ENCODE measurements at regions not wholly inside any gene's neighbourhood (a gene's known extent, or its start where the extent isn't known, plus 50 kb on each side); places are given as distances from the start of the nearest gene placed in this dataset.

DNA sequence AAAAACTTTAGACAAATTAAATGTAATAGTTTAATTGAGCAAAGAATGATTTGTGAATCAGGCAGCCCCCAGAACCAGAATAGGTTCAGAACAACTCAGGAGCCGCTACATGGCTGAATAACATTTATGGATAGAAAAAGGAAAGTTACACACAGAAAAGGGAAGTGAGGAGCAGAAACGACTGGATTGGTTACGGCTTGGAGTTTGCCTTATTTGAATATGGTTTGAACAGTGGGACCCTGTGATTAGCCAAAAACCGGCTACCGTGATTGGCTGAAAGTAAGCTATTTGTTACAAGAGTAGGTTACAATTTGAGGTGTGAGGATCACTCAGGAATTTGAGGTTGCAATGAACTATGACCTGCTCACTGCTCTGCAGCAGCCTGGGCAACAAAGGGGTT, 1139.8 kb downstream of the CDH11 start:
- no peak overlapping the region for H3K4me2 ChIP-seq (ENCODE audit: control insufficient read depth, extremely low read depth, insufficient read depth, low read depth, low read length)
- no peaks in the 10 kb centered on the region for H4K20me1 ChIP-seq (ENCODE audit: control insufficient read depth, extremely low read depth, insufficient read depth, low read length)
- no peak overlapping the region for H2AFZ ChIP-seq (ENCODE audit: control insufficient read depth, low read length)
- dilution Hi-C loops (cut with MboI; ENCODE audit: extremely low pct_ligation_motif_present, low sequenced_read_pairs): no loop called here
- no peaks in the 10 kb centered on the region for H3K9me1 ChIP-seq (ENCODE audit: control insufficient read depth, extremely low read depth, insufficient read depth, low read length)
- no peaks in the 10 kb centered on the region for H3K9me3 ChIP-seq (ENCODE audit: control insufficient read depth, low read depth, low read length)
- TF ChIP-seq CTCF (optimal IDR thresholded peaks at IDR 0.05 in 1 of 3, IDR thresholded peaks at IDR 0.05 in 1 of 3, conservative IDR thresholded peaks at IDR 0.05 in 1 of 3; ENCODE audit: extremely low read depth in 1 of 3, insufficient read depth in 2 of 3, low read length in 3 of 3): no peak
- TF ChIP-seq EZH2 (IDR thresholded peaks at IDR 0.05; ENCODE audit: low read length): no peak
- H3K79me2 ChIP-seq (ENCODE audit: control insufficient read depth, insufficient read depth, low read length): no peaks in the 10 kb centered on the region
- no peak overlapping the region for H3K4me3 ChIP-seq (ENCODE audit: control insufficient read depth in 2 of 3, extremely low read depth in 1 of 3, insufficient read depth in 2 of 3, low read depth in 1 of 3, low read length in 3 of 3)
- DNase-seq (ENCODE audit: low read depth, low spot score) (no peak), FAIRE-seq (no peak)
- no peak overlapping the region for H3K27ac ChIP-seq (ENCODE audit: control insufficient read depth, insufficient read depth, low read length)
- no peaks in the 10 kb centered on the region for H3K4me1 ChIP-seq (ENCODE audit: control insufficient read depth, extremely low read depth, insufficient read depth, low read length)
- H3K9ac ChIP-seq (ENCODE audit: control insufficient read depth, extremely low read depth, insufficient read depth, low read length): no peak overlapping the region
- no peaks in the 10 kb centered on the region for H3K36me3 ChIP-seq (ENCODE audit: control insufficient read depth in 2 of 2, extremely low read depth in 1 of 2, insufficient read depth in 2 of 2, low read length in 2 of 2)
- H3K27me3 ChIP-seq (ENCODE audit: control insufficient read depth, extremely low read depth, insufficient read depth, low read length): no peaks in the 10 kb centered on the region

- Histone ChIP-seq H3K27ac (ENCODE audit: control insufficient read depth, insufficient read depth, low read length) (no peak overlapping the region), H3K27me3 (ENCODE audit: control insufficient read depth, extremely low read depth, insufficient read depth, low read length) (no peaks in the 10 kb centered on the region), H3K4me1 (ENCODE audit: control insufficient read depth, extremely low read depth, insufficient read depth, low read length) (no peaks in the 10 kb centered on the region), H3K9me3 (ENCODE audit: control insufficient read depth, low read depth, low read length) (no peaks in the 10 kb centered on the region), H2AFZ (ENCODE audit: control insufficient read depth, low read length) (no peak overlapping the region), H3K4me2 (ENCODE audit: control insufficient read depth, extremely low read depth, insufficient read depth, low read depth, low read length) (no peak overlapping the region), H3K9ac (ENCODE audit: control insufficient read depth, extremely low read depth, insufficient read depth, low read length) (no peak overlapping the region), H3K36me3 (ENCODE audit: control insufficient read depth in 2 of 2, extremely low read depth in 1 of 2, insufficient read depth in 2 of 2, low read length in 2 of 2) (no peaks in the 10 kb centered on the region), H3K4me3 (ENCODE audit: control insufficient read depth in 2 of 3, extremely low read depth in 1 of 3, insufficient read depth in 2 of 3, low read depth in 1 of 3, low read length in 3 of 3) (no peak overlapping the region), H3K9me1 (ENCODE audit: control insufficient read depth, extremely low read depth, insufficient read depth, low read length) (no peaks in the 10 kb centered on the region), H4K20me1 (ENCODE audit: control insufficient read depth, extremely low read depth, insufficient read depth, low read length) (no peaks in the 10 kb centered on the region), H3K79me2 (ENCODE audit: control insufficient read depth, insufficient read depth, low read length) (no peaks in the 10 kb centered on the region)
- no peak for TF ChIP-seq EZH2 (IDR thresholded peaks at IDR 0.05; ENCODE audit: low read length)
- dilution Hi-C loops (cut with MboI; ENCODE audit: extremely low pct_ligation_motif_present, low sequenced_read_pairs): no loop called here
- DNase-seq (ENCODE audit: low read depth, low spot score) (no peak), FAIRE-seq (no peak)
Observed at GRCh38 chr16:63981639-63982038, 1140.2 kb downstream of the CDH11 start.

GRCh38 chr16:63980763-63981162, 1141.1 kb downstream of the CDH11 start:
- Histone ChIP-seq H3K27ac (ENCODE audit: control insufficient read depth, insufficient read depth, low read length) (no peak overlapping the region), H4K20me1 (ENCODE audit: control insufficient read depth, extremely low read depth, insufficient read depth, low read length) (no peaks in the 10 kb centered on the region), H3K4me2 (ENCODE audit: control insufficient read depth, extremely low read depth, insufficient read depth, low read depth, low read length) (no peak overlapping the region), H3K9me3 (ENCODE audit: control insufficient read depth, low read depth, low read length) (no peaks in the 10 kb centered on the region), H3K79me2 (ENCODE audit: control insufficient read depth, insufficient read depth, low read length) (no peaks in the 10 kb centered on the region), H3K36me3 (ENCODE audit: control insufficient read depth in 2 of 2, extremely low read depth in 1 of 2, insufficient read depth in 2 of 2, low read length in 2 of 2) (no peaks in the 10 kb centered on the region), H3K9me1 (ENCODE audit: control insufficient read depth, extremely low read depth, insufficient read depth, low read length) (no peaks in the 10 kb centered on the region), H2AFZ (ENCODE audit: control insufficient read depth, low read length) (no peak overlapping the region), H3K27me3 (ENCODE audit: control insufficient read depth, extremely low read depth, insufficient read depth, low read length) (no peaks in the 10 kb centered on the region), H3K4me1 (ENCODE audit: control insufficient read depth, extremely low read depth, insufficient read depth, low read length) (no peaks in the 10 kb centered on the region), H3K9ac (ENCODE audit: control insufficient read depth, extremely low read depth, insufficient read depth, low read length) (no peak overlapping the region), H3K4me3 (ENCODE audit: control insufficient read depth in 2 of 3, extremely low read depth in 1 of 3, insufficient read depth in 2 of 3, low read depth in 1 of 3, low read length in 3 of 3) (no peak overlapping the region)
- TF ChIP-seq CTCF (optimal IDR thresholded peaks at IDR 0.05 in 1 of 3, IDR thresholded peaks at IDR 0.05 in 1 of 3, conservative IDR thresholded peaks at IDR 0.05 in 1 of 3; ENCODE audit: extremely low read depth in 1 of 3, insufficient read depth in 2 of 3, low read length in 3 of 3): no peak
- no peak for TF ChIP-seq EZH2 (IDR thresholded peaks at IDR 0.05; ENCODE audit: low read length)
- no peak for FAIRE-seq
- dilution Hi-C loops (cut with MboI; ENCODE audit: extremely low pct_ligation_motif_present, low sequenced_read_pairs): no loop called here
- no peak for DNase-seq (ENCODE audit: low read depth, low spot score)

All from keratinocyte (primary cell).